ENCODE measurements at regions not wholly inside any gene's neighbourhood (a gene's known extent, or its start where the extent isn't known, plus 50 kb on each side); places are given as distances from the start of the nearest gene placed in this dataset.

DNA sequence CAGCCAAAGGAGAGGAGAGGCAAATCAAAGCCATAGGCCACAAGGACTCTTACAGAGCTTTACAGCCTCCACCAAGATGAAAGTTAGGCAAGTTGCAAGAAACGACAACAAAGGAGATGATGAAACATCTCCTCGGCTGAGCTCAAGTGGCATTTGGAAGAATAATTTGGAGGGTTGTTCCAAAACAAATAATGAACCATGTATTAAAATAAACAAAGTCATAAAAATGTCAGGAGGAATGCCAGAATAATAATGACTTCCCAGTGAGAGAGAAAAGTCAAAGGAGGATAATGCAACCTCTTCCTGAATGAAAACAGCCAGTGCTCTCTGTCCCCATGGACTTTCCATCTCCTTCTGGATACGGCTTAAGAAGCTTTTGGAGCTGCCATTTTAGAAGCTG lies 371.4 kb upstream of the ID4 start:
- no peak for FAIRE-seq
- H2AFZ ChIP-seq (ENCODE audit: low read length): 0 out of 2 replicates have a peak overlapping the region, but pooled peaks have one; percentile 50

More for the DNA sequence above, 371.4 kb upstream of the ID4 start:
- no peak overlapping the region for H3K4ac ChIP-seq (replicated peaks; ENCODE audit: insufficient read length, low read depth, low read length)
- H3K4me3 ChIP-seq (ENCODE audit: extremely low read depth in 1 of 4, insufficient read depth in 2 of 4, low read depth in 3 of 4, low read length in 4 of 4): no peak overlapping the region
- H3K4me2 ChIP-seq (ENCODE audit: insufficient read depth in 1 of 2, low read depth in 2 of 2, low read length in 2 of 2): no peak overlapping the region
- no peak overlapping the region for H4K5ac ChIP-seq (ENCODE audit: insufficient read length, low read depth, low read length)
- CTCF ChIA-PET (ENCODE audit: partially characterized antibody): interaction anchor here (1.1 to 1.8 kb wide), 2 partner anchors 13 to 441 kb away, joined by 3 to 8 read pairs; no protein-coding TSS in a partner anchor
- WGBS, 2 experiments (ENCODE audit: extremely low coverage in 1 of 2, insufficient coverage in 1 of 2, insufficient read length in 1 of 2, insufficient replicate concordance in 2 of 2, low coverage in 1 of 2, low lambda C conversion rate in 2 of 2, missing lambda C conversion rate in 1 of 2): 90% methylated on average over 3 of the region's 3 CpGs; no CpG with 5 or more reads in 1 of the 2 experiments
- H3K14ac ChIP-seq (ENCODE audit: insufficient read length): no peak overlapping the region
- H3K56ac ChIP-seq (replicated peaks; ENCODE audit: insufficient read length, low read depth, low read length): no peak overlapping the region
- no peak overlapping the region for H4K91ac ChIP-seq (replicated peaks; ENCODE audit: insufficient read length, low read length)
- H3K4me1 ChIP-seq (replicated peaks in 1 of 4; ENCODE audit: control insufficient read depth in 3 of 4, insufficient read depth in 4 of 4, low read length in 3 of 4): no peaks in the 10 kb centered on the region
- no peak overlapping the region for H2BK20ac ChIP-seq (ENCODE audit: low read length)
- H3K9me3 ChIP-seq (ENCODE audit: insufficient read depth in 2 of 2, low read depth in 1 of 2, low read length in 1 of 2): no peaks in the 10 kb centered on the region
- H2AK5ac ChIP-seq (ENCODE audit: low read depth, low read length): no peak overlapping the region
- H2BK15ac ChIP-seq (ENCODE audit: low read length): no peak overlapping the region
- H3K27me3 ChIP-seq (replicated peaks in 1 of 4; ENCODE audit: control insufficient read depth in 3 of 4, extremely low read depth in 1 of 4, insufficient read depth in 3 of 4, low read length in 3 of 4): no peaks in the 10 kb centered on the region
- H4K20me1 ChIP-seq (replicated peaks in 1 of 2; ENCODE audit: control insufficient read depth in 1 of 2, insufficient read depth in 2 of 2, low read length in 2 of 2): peaks cover 0 to 6% of the 10 kb centered on the region in 2 experiments
- no peak overlapping the region for H2BK12ac ChIP-seq (ENCODE audit: low read depth, low read length)
- no peak overlapping the region for H4K8ac ChIP-seq (ENCODE audit: extremely low read depth, insufficient read depth, low read length)
- 0 out of 4 replicates have a peak, but pooled peaks cover 0 to 3% of the 10 kb centered on the region in 2 experiments for H3K79me2 ChIP-seq (ENCODE audit: control insufficient read depth in 1 of 2, insufficient read depth in 2 of 2, low read length in 2 of 2)
- H3K36me3 ChIP-seq (ENCODE audit: control insufficient read depth in 2 of 4, insufficient read depth in 4 of 4, low read length in 3 of 4): no peaks in the 10 kb centered on the region; a peak in 1 of 8 replicates
- no peak overlapping the region for H3K27ac ChIP-seq (ENCODE audit: low read depth, low read length)
- no peak for DNase-seq (ENCODE audit: low read depth in 1 of 2, low spot score in 2 of 2)
- POLR2A ChIA-PET (ENCODE audit: partially characterized antibody): interaction anchor here (0.8 kb wide), 1 partner anchor 14 kb away, joined by 3 read pairs; no protein-coding TSS in a partner anchor
- no peak overlapping the region for H3K18ac ChIP-seq (ENCODE audit: extremely low read depth, low read length)
- no peak overlapping the region for H2BK5ac ChIP-seq (ENCODE audit: low read depth, low read length)
- peaks cover 5% of the 10 kb centered on the region; the same call in 1 of the 2 replicates for H3K23me2 ChIP-seq (ENCODE audit: low read depth, low read length)
- H3K79me1 ChIP-seq (ENCODE audit: low read depth, low read length): no peaks in the 10 kb centered on the region
- no peak overlapping the region for H3K23ac ChIP-seq (ENCODE audit: insufficient read length)
- H2BK120ac ChIP-seq (replicated peaks; ENCODE audit: low read depth, low read length): no peak overlapping the region
- no peak for TF ChIP-seq CTBP2 (IDR thresholded peaks at IDR 0.05; ENCODE audit: borderline replicate concordance, insufficient read depth, insufficient read length, low read length)
- TF ChIP-seq BACH1 (IDR thresholded peaks at IDR 0.05; ENCODE audit: low read length): no peak
- TF ChIP-seq HDAC2 (IDR thresholded peaks at IDR 0.05; ENCODE audit: borderline replicate concordance in 1 of 2, low read depth in 2 of 2, low read length in 2 of 2): no peak
- TF ChIP-seq NRF1 (IDR thresholded peaks at IDR 0.05; ENCODE audit: low read depth, low read length): no peak
- no peak for TF ChIP-seq JUN (IDR thresholded peaks at IDR 0.05; ENCODE audit: low read depth, low read length)
- TF ChIP-seq TCF12 (IDR thresholded peaks at IDR 0.05; ENCODE audit: low read depth, low read length): no peak
- no peak for TF ChIP-seq SAP30 (IDR thresholded peaks at IDR 0.05; ENCODE audit: insufficient read depth, insufficient replicate concordance, low read length)
- TF ChIP-seq, protein P1, sequence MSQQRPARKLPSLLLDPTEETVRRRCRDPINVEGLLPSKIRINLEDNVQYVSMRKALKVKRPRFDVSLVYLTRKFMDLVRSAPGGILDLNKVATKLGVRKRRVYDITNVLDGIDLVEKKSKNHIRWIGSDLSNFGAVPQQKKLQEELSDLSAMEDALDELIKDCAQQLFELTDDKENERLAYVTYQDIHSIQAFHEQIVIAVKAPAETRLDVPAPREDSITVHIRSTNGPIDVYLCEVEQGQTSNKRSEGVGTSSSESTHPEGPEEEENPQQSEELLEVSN (IDR thresholded peaks at IDR 0.05): no peak
- TF ChIP-seq RAD21 (IDR thresholded peaks at IDR 0.05 in 1 of 2, conservative IDR thresholded peaks at IDR 0.05 in 1 of 2; ENCODE audit: low read depth in 2 of 2, low read length in 2 of 2): no peak
- TF ChIP-seq EGR1 (IDR thresholded peaks at IDR 0.05; ENCODE audit: borderline replicate concordance, low read depth, low read length): no peak
- no peak for TF ChIP-seq CHD2 (IDR thresholded peaks at IDR 0.05; ENCODE audit: low read length)
- TF ChIP-seq RBBP5 (IDR thresholded peaks at IDR 0.05; ENCODE audit: borderline replicate concordance, low read depth, low read length): no peak
- no peak for TF ChIP-seq SP1 (IDR thresholded peaks at IDR 0.05; ENCODE audit: low read depth, low read length)
- no peak overlapping the region for H3K9ac ChIP-seq (replicated peaks in 1 of 4; ENCODE audit: extremely low read depth in 1 of 4, low read depth in 3 of 4, low read length in 3 of 4)

All from H1 (cell line).